ENCODE measurements at regions not wholly inside any gene's neighbourhood (a gene's known extent, or its start where the extent isn't known, plus 50 kb on each side); places are given as distances from the start of the nearest gene placed in this dataset.

DNA sequence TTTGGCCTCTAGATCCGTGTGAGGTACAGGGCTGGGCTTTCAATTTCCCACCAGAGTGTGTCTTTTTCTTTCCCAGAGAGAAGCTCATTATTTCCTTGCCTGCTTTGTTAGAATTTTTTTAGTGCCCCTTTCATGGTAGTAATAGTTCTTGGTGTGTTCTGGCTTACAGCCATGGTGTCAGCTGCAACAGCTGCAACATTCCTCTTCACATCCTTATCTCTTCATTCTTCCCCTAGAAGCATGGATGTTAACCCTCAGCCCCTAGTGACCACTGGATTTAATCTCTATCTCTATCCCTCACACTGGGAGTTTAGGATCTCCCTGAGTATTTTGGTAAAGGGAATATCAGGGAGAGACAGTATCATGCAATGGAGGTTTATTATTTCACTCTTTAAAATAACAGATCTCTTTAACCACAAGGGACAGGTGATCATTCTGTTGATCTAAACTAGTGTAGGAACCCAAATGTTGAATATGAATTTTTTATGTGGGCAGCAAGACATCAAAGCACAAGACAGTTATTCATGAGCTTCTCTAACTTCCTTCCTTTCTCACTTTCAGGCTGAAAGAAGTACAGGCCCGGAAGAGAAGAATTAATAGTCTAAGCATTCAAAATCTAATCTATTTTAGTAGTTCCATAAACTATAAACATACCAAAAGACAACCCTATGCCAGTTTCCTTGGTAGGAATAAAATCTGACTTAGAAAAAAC, 160.2 kb downstream of the FAM170A start:
- DNase-seq (ENCODE audit: low read depth), result no peak
- TF ChIP-seq, protein P1, sequence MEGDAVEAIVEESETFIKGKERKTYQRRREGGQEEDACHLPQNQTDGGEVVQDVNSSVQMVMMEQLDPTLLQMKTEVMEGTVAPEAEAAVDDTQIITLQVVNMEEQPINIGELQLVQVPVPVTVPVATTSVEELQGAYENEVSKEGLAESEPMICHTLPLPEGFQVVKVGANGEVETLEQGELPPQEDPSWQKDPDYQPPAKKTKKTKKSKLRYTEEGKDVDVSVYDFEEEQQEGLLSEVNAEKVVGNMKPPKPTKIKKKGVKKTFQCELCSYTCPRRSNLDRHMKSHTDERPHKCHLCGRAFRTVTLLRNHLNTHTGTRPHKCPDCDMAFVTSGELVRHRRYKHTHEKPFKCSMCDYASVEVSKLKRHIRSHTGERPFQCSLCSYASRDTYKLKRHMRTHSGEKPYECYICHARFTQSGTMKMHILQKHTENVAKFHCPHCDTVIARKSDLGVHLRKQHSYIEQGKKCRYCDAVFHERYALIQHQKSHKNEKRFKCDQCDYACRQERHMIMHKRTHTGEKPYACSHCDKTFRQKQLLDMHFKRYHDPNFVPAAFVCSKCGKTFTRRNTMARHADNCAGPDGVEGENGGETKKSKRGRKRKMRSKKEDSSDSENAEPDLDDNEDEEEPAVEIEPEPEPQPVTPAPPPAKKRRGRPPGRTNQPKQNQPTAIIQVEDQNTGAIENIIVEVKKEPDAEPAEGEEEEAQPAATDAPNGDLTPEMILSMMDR (IDR thresholded peaks at IDR 0.05; ENCODE audit: insufficient read depth, low read length), result no peak
- H3K4me3 ChIP-seq (ENCODE audit: low read depth, low read length), result no peak overlapping the region

DNA sequence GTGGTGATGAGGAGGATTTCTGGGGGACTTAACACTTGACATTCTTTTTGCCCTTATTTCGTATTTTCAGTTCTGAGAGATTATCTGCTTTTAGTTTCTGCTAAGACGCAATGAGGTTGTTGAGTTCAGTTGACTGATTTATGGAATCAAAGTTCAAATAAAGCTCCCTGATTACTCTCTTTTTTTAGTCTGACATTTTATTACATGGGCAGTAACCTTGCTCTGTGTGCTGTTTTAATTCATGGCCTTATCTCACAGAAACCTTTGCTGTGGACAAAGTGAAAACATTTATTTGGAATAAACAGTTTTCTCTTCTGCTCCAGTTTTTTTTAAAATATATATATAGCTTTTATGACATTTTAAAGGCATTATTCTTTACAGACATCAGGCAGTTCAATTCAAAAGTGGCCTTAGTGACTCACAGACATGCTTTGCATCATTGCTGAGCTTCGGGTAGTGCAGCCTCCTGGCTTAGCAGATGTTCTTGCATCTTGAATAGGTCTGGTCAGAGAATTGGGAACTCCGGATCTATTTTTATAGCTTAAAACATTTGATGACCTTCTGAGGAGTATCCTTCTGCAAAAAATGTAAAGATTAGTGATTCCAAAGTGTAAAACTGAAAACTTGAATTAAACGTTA, 162.9 kb downstream of the FAM170A start:
- H3K4me3 ChIP-seq (ENCODE audit: low read depth, low read length), result no peak overlapping the region
- TF ChIP-seq, protein P1 (IDR thresholded peaks at IDR 0.05; ENCODE audit: insufficient read depth, low read length), result no peak
- DNase-seq (ENCODE audit: low read depth), result no peak

DNA sequence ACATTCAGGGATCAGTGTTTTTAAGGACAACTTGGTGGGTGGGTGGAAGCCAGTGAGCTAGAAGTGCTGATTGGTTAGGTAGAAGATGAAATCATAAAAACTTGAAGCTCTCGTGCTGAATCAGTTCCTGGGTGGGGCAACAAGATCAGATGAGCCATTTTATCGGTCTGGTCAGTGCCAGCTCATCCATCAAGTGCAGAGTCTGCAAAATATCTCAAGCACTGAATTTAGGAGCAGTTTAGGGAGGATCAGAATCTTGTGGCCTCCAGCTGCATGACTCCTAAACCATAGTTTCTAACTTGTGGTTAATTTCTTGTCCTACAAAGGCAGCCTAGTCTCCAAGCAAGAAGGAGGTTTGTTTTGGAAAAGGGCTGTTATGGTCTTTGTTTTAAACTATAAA, 166.4 kb downstream of the FAM170A start:
- no peak overlapping the region for H3K4me3 ChIP-seq (ENCODE audit: low read depth, low read length)
- TF ChIP-seq, protein P1 (IDR thresholded peaks at IDR 0.05; ENCODE audit: insufficient read depth, low read length), result no peak
- no peak for DNase-seq (ENCODE audit: low read depth)

DNA sequence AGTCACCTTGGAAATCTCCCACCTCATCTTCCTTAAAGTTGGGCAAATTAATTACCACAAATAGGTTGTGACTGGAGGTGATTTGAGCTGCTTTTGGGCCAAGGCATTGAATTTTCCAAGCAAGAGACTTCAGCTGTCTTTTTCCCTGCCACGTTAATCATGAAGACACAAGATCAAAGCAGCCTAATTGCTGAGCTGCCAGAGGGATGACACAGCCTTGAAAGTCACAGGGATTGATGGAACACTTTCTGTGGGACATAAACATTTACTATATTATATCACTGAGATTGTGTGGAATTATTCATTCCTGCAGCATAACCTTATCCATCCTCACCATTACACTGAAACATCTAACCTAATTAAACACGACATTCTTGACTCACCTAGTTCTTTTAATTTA, 172.2 kb downstream of the FAM170A start:
- TF ChIP-seq, protein P1 (IDR thresholded peaks at IDR 0.05; ENCODE audit: insufficient read depth, low read length), result no peak
- no peak overlapping the region for H3K4me3 ChIP-seq (ENCODE audit: low read depth, low read length)
- DNase-seq (ENCODE audit: low read depth), result no peak

DNA sequence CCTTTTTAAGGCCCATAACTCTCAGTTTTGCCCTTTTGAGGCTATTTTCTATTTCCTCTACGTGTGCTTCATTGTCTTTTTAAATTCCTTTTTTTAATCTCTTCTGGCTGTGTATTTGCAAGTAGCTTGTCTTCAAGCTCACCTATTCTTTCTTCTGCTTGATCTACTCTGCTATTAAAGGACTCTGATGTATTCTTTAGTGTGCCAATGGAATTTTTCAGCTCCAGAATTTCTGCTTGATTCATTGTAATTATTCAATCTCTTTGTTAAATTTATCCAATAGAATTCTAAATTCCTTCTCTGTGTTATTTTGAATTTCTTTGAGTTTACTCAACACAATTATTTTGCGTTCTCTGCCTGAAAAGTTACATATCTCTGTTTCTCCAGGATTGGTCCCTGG, 178.7 kb downstream of the FAM170A start:
- TF ChIP-seq, protein P1 (IDR thresholded peaks at IDR 0.05; ENCODE audit: insufficient read depth, low read length), result no peak
- no peak overlapping the region for H3K4me3 ChIP-seq (ENCODE audit: low read depth, low read length)
- no peak for DNase-seq (ENCODE audit: low read depth)

DNA sequence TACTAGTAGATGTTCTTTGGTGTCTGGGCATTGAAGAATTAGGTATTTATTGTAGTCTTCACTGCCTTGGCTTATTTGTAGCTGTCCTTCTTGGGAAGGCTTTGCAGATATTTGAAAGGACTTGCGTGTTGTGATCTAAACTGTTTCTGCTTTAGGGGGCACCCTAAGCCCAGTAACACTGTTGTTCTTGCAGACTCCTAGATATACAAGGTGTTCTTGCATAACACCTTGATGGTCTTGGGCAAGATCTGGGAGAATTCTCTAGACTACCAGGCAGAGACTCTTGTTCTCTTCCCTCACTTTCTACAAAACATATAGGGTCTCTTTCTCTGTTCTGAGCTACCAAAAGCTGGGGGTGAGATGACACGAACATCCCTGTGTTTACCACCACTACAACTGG, 179.1 kb downstream of the FAM170A start:
- TF ChIP-seq, protein P1 (IDR thresholded peaks at IDR 0.05; ENCODE audit: insufficient read depth, low read length), result no peak
- no peak for DNase-seq (ENCODE audit: low read depth)
- no peak overlapping the region for H3K4me3 ChIP-seq (ENCODE audit: low read depth, low read length)

Measured in fibroblast of the aortic adventitia (primary cell).